ENCODE measurements at regions not wholly inside any gene's neighbourhood (a gene's known extent, or its start where the extent isn't known, plus 50 kb on each side); places are given as distances from the start of the nearest gene placed in this dataset.

- TF ChIP-seq FOXM1 (IDR thresholded peaks at IDR 0.05; ENCODE audit: borderline replicate concordance, low read depth), result no peak
- no peak for TF ChIP-seq RAD21 (IDR thresholded peaks at IDR 0.05; ENCODE audit: low read depth)
- TF ChIP-seq, protein P1, sequence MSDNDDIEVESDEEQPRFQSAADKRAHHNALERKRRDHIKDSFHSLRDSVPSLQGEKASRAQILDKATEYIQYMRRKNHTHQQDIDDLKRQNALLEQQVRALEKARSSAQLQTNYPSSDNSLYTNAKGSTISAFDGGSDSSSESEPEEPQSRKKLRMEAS (IDR thresholded peaks at IDR 0.05), result no peak
These were observed 60.4 kb upstream of the WNT4 start for GRCh38 chr1:22203335-22203734.

All from Ishikawa (cell line).